Stimulated activated naive CD8-positive, alpha-beta T cell treated with anti-CD3 and anti-CD28 coated beads, Interleukin-15, Interleukin-2, amounts not matched to agents 100 ng/mL and 50 ng/mL, for 24 hours (primary cell): ENCODE measurements at regions not wholly inside any gene's neighbourhood (a gene's known extent, or its start where the extent isn't known, plus 50 kb on each side); places are given as distances from the start of the nearest gene placed in this dataset.
"Not testable (repeated sequence)": the region's sequence is repeated elsewhere in the genome, so short reads cannot be mapped to it uniquely, and the experiment has no call there.

Experiments
- H3K27ac Mint-ChIP-seq: one replicate; pipeline ENCODE4 v1.8.0; 2021; ENCODE audit warnings: mild to moderate bottlenecking, mixed read lengths
- H3K27me3 Mint-ChIP-seq: one replicate; pipeline ENCODE4 v1.8.0; 2021; ENCODE audit warnings: mixed read lengths
- H3K36me3 Mint-ChIP-seq: one replicate; pipeline ENCODE4 v1.8.0; 2021; ENCODE audit warnings: low read depth, mixed read lengths
- H3K4me1 Mint-ChIP-seq: one replicate; pipeline ENCODE4 v1.8.0; 2021; ENCODE audit warnings: low read depth, mixed read lengths
- H3K4me3 Mint-ChIP-seq: one replicate; pipeline ENCODE4 v1.8.0; 2021; ENCODE audit warnings: mild to moderate bottlenecking, mixed read lengths
- H3K9me3 Mint-ChIP-seq: one replicate; pipeline ENCODE4 v1.8.0; 2021; ENCODE audit warnings: mixed read lengths

- no peaks in the 10 kb centered on the region for H3K4me1 Mint-ChIP-seq
- no peaks in the 10 kb centered on the region for H3K36me3 Mint-ChIP-seq
Measured at GRCh38 chr7:155938129-155938528, 125.9 kb upstream of the SHH start.

GRCh38 chr7:155935726-155936125 lies 123.5 kb upstream of the SHH start:
- H3K27me3 Mint-ChIP-seq: peaks cover 11% of the 10 kb centered on the region
- peaks cover 17% of the 10 kb centered on the region for H3K9me3 Mint-ChIP-seq
- H3K36me3 Mint-ChIP-seq: no peaks in the 10 kb centered on the region
- no peaks in the 10 kb centered on the region for H3K4me1 Mint-ChIP-seq
- no peak overlapping the region for H3K4me3 Mint-ChIP-seq
- no peak overlapping the region for H3K27ac Mint-ChIP-seq

More at GRCh38 chr7:155938129-155938528, 125.9 kb upstream of the SHH start:
- Mint-ChIP-seq H3K27me3 (peaks cover 14% of the 10 kb centered on the region), H3K4me3 (no peak overlapping the region), H3K27ac (no peak overlapping the region), H3K9me3 (peaks cover 17% of the 10 kb centered on the region)

GRCh38 chr7:155935005-155935557 lies 122.8 kb upstream of the SHH start:
- H3K4me1 Mint-ChIP-seq: no peaks in the 10 kb centered on the region
- H3K36me3 Mint-ChIP-seq: no peaks in the 10 kb centered on the region
- no peak overlapping the region for H3K4me3 Mint-ChIP-seq
- H3K9me3 Mint-ChIP-seq: peaks cover 14% of the 10 kb centered on the region
- peaks cover 7% of the 10 kb centered on the region for H3K27me3 Mint-ChIP-seq
- no peak overlapping the region for H3K27ac Mint-ChIP-seq

DNA sequence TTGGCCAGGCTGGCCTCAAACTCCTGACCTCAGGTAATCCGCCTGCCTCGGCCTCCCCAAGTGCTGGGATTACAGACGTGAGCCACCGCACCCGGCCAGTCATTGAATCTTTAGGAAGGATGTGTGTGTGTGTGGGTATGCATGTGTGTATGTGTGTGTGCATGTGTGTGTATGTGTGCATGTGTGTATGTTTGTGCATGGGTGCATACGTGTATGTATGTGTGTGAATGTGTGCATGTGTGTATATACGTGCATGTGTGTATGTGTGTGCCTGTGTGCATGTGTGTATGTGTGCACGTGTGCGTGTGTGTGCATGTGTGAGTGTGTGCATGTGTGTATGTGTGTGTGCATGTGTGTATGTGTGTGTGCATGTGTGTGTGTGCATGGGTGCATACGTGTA lies 120.1 kb upstream of the SHH start:
- H3K27me3 Mint-ChIP-seq: peaks cover 11% of the 10 kb centered on the region
- H3K4me1 Mint-ChIP-seq, H3K4me3 Mint-ChIP-seq, H3K27ac Mint-ChIP-seq, H3K36me3 Mint-ChIP-seq, H3K9me3 Mint-ChIP-seq: not testable (repeated sequence)

DNA sequence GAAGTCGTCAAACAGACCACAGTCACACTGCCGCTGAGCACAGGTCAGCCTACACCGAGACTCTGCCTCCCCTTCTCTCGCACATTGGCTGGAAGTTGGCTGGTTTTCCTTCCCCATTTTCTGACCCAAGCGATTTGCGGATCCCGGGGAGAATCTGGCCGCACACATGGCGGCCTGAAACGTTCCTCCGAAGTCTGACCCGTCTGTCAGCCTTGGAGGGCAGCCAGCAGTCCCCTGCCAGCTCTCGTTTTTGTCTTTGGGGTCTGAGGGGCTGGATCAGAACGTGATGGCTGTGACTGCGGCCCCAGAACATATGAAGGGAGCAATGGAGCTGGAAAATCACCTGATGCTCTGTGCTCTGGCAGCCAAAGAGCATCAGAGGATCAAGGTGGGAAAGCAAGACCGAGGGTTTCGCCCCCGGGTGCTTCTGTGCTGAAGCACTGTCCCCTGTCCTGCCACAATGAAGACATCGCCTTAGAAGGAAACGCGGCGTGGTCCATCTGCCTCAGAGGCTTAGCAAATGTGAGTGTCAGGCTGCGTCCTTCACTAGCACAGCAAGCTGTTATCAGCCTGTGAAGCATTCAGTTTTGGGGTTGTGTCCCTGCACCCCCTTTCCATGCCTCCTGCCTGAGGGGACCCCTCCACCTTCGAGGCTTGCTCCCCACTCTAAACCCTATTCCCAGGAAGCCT lies 119.3 kb upstream of the SHH start:
- H3K4me3 Mint-ChIP-seq: no peak overlapping the region
- peaks cover 11% of the 10 kb centered on the region for H3K27me3 Mint-ChIP-seq
- H3K9me3 Mint-ChIP-seq: peaks cover 7% of the 10 kb centered on the region
- H3K27ac Mint-ChIP-seq: no peak overlapping the region
- H3K36me3 Mint-ChIP-seq: no peaks in the 10 kb centered on the region
- H3K4me1 Mint-ChIP-seq: no peaks in the 10 kb centered on the region

DNA sequence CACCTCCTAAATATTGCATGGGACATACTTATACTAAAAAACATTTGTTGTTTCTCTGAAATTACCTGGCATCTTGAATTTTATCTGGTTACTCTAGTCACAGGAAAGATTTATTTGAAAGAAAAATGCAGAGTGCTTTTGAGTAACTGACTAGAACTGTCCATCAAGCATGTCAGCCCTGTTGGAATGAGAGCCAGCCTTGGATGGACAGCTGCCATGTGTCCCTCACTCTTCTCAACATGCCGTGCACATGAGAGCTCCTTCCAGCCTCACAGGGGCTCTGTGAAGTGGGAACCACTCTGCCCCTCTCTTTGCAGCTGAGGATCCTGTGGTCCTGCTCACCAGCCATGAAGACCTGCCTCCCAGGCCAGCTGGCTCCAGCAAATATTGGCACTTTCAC lies 118.3 kb upstream of the SHH start:
- H3K27me3 Mint-ChIP-seq: peaks cover 11% of the 10 kb centered on the region
- no peak overlapping the region for H3K27ac Mint-ChIP-seq
- H3K36me3 Mint-ChIP-seq: no peaks in the 10 kb centered on the region
- H3K4me3 Mint-ChIP-seq: no peak overlapping the region
- no peaks in the 10 kb centered on the region for H3K4me1 Mint-ChIP-seq
- H3K9me3 Mint-ChIP-seq: peaks cover 7% of the 10 kb centered on the region

- Mint-ChIP-seq H3K4me3 (no peak overlapping the region), H3K27me3 (peaks cover 11% of the 10 kb centered on the region), H3K4me1 (no peaks in the 10 kb centered on the region), H3K27ac (no peak overlapping the region), H3K36me3 (no peaks in the 10 kb centered on the region), H3K9me3 (peaks cover 5% of the 10 kb centered on the region)
Measured at GRCh38 chr7:155930061-155930460, 117.8 kb upstream of the SHH start.

- Mint-ChIP-seq H3K36me3 (no peaks in the 10 kb centered on the region), H3K27ac (no peak overlapping the region), H3K27me3 (peaks cover 11% of the 10 kb centered on the region), H3K9me3 (no peaks in the 10 kb centered on the region), H3K4me1 (no peaks in the 10 kb centered on the region), H3K4me3 (no peak overlapping the region)
Measured at GRCh38 chr7:155928583-155928982, 116.3 kb upstream of the SHH start.

- H3K4me1 Mint-ChIP-seq: no peaks in the 10 kb centered on the region
- no peak overlapping the region for H3K27ac Mint-ChIP-seq
- H3K27me3 Mint-ChIP-seq: peaks cover 11% of the 10 kb centered on the region
- H3K9me3 Mint-ChIP-seq: no peaks in the 10 kb centered on the region
- no peaks in the 10 kb centered on the region for H3K36me3 Mint-ChIP-seq
- H3K4me3 Mint-ChIP-seq: no peak overlapping the region
Measured at GRCh38 chr7:155927905-155928304, 115.6 kb upstream of the SHH start.

GRCh38 chr7:155925682-155926081 lies 113.4 kb upstream of the SHH start:
- H3K27ac Mint-ChIP-seq: no peak overlapping the region

GRCh38 chr7:155922067-155922816 lies 110.0 kb upstream of the SHH start:
- Mint-ChIP-seq H3K27me3 (no peaks in the 10 kb centered on the region), H3K4me1 (no peaks in the 10 kb centered on the region), H3K4me3 (no peak overlapping the region), H3K36me3 (no peaks in the 10 kb centered on the region), H3K9me3 (no peaks in the 10 kb centered on the region), H3K27ac (no peak overlapping the region)

More at GRCh38 chr7:155925682-155926081, 113.4 kb upstream of the SHH start:
- Mint-ChIP-seq H3K9me3 (no peaks in the 10 kb centered on the region), H3K4me1 (no peaks in the 10 kb centered on the region), H3K36me3 (no peaks in the 10 kb centered on the region), H3K4me3 (no peak overlapping the region), H3K27me3 (peaks cover 11% of the 10 kb centered on the region)

- no peaks in the 10 kb centered on the region for H3K4me1 Mint-ChIP-seq
- no peak overlapping the region for H3K4me3 Mint-ChIP-seq
- H3K9me3 Mint-ChIP-seq: no peaks in the 10 kb centered on the region
- H3K27me3 Mint-ChIP-seq: no peaks in the 10 kb centered on the region
- no peaks in the 10 kb centered on the region for H3K36me3 Mint-ChIP-seq
- H3K27ac Mint-ChIP-seq: no peak overlapping the region
Measured at GRCh38 chr7:155921804-155922066, 109.5 kb upstream of the SHH start.

DNA sequence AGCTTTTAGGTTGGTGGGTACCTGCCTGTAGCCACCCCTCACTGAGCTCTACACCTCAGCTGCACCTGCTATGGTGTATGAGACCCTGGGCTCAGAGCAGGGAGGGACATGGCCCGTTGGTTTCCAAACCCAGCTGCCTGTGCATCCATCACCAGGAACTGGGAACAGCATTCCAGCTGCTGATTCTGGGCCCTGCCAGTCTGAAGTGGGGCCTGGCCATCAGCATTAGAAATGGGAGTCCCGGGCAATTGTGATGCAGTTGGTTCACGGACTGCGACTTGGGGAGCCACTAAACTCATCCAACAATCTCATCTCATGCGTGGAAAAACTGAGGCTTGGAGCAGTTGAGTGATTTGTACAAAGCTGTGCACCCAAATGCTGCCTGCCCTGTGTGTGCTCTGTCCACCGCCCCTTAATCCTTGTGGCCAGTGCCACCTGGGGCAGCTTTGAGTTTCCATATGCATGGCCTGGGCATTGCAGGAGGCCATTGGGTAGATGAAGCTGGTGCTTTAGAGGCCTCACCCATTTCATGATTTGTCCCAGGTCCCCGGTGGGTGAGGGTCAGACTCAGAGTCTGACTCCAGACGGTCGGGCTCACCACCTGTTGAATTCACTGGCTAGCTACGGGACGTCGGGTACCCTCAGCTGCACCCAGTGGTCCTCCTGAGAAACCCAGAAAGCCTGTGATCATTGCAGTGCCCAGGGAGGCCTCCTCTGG lies 109.0 kb upstream of the SHH start:
- Mint-ChIP-seq H3K4me1 (no peaks in the 10 kb centered on the region), H3K9me3 (no peaks in the 10 kb centered on the region), H3K36me3 (no peaks in the 10 kb centered on the region), H3K27ac (no peak overlapping the region), H3K4me3 (no peak overlapping the region), H3K27me3 (no peaks in the 10 kb centered on the region)

DNA sequence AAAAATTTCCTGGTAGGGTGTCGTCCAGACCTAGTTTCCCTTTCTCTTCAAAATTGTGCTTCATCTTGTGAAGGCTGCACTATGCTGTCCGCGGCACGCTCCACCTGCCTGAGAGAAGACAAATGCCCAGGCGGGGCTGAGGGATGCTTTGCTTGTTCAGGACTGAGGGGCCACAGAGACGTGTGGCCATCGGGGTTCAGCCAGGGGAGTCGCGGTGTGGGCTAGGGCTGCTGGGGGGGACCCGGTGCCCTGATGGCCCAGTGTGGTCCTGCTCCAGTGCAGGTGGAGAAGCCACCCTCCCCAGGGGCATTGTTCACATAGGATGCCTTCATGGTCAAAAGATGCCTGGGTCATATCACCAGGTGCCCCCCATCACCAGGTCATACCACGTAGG lies 107.8 kb upstream of the SHH start:
- Mint-ChIP-seq H3K4me1 (no peaks in the 10 kb centered on the region), H3K27me3 (no peaks in the 10 kb centered on the region), H3K4me3 (no peak overlapping the region), H3K36me3 (no peaks in the 10 kb centered on the region), H3K9me3 (no peaks in the 10 kb centered on the region), H3K27ac (no peak overlapping the region)

DNA sequence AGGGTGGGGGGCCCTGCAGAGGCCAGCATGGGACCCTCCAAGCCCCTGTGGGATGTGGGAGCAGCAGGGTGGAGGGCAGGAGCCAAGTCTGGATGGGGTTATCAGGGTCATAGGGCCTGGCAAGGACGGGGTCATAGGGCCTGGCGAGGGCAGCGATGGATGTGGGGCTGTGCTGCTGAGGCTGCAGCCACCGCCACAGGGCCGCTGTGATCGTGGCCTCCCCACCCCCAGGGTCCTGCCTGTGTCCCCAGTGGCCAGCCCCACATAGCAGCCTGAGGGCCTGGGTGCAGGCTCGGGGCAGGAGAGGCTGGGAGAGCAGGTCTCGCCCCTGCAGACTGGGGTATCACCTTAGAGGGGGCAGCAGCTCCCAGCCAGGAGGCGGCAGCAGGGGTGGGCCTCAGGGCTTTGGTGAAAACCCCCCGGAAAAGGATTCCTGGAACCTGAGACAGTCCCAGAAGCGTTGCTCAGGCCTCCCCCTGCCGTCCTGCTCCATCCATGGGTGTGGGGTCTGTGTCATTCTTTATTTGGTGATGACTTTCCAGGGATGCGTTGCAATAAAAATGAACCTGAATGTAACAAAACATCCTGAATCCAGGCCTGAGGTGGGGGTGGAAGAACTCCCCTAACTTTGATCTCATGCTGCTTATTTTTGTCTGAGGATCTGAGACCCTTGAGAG lies 107.3 kb upstream of the SHH start:
- Mint-ChIP-seq H3K36me3 (no peaks in the 10 kb centered on the region), H3K4me3 (no peak overlapping the region), H3K27ac (no peak overlapping the region), H3K4me1 (no peaks in the 10 kb centered on the region), H3K27me3 (no peaks in the 10 kb centered on the region), H3K9me3 (no peaks in the 10 kb centered on the region)
